Keratinocyte (primary cell): ENCODE measurements at regions not wholly inside any gene's neighbourhood (a gene's known extent, or its start where the extent isn't known, plus 50 kb on each side); places are given as distances from the start of the nearest gene placed in this dataset.

Source experiments
- CTCF ChIP-seq, 3 experiments: IDR thresholded peaks in 1 of 3; conservative IDR thresholded peaks in 1 of 3; optimal IDR thresholded peaks in 1 of 3; 2 replicates in 2 of 3; 3 replicates in 1 of 3; pipeline versions ENCODE3 to v1.5.1; 2011; ENCODE audit warnings: low read length in 3 of 3, mild to moderate bottlenecking in 3 of 3, moderate library complexity in 2 of 3, control low read depth in 1 of 3, inconsistent platforms in 1 of 3; ENCODE audit not compliant: insufficient read depth in 2 of 3; ENCODE audit errors: extremely low read depth in 1 of 3
- EZH2 ChIP-seq: IDR thresholded peaks from one replicate; pipeline ENCODE4 v1.6.1; 2012; ENCODE audit warnings: inconsistent platforms, mild to moderate bottlenecking, low read length, moderate library complexity

DNA sequence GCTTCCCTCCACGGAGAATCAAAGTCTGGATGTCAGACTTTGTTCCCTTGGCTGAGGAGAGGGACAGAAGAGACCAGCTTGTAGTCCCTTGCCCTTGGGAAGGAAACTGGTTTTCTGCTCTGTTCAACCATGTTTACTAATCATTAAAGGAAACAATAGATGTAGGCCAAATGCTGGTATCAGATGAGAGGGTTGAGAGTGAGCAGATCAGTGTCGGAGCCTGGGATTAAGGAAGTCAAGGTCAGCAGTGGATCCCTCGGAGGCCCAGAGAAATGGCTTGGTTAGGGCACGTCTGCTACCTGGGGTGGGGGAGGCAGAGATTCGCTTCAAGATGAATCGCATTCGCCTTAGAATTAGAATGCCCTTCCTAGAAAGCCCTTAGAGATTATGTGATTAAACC is 109.1 kb downstream of the MYCN start:
- no peak for TF ChIP-seq EZH2
- TF ChIP-seq CTCF (optimal IDR thresholded peaks at IDR 0.05 in 1 of 3, IDR thresholded peaks at IDR 0.05 in 1 of 3, conservative IDR thresholded peaks at IDR 0.05 in 1 of 3; ENCODE audit: extremely low read depth in 1 of 3, insufficient read depth in 2 of 3, low read length in 3 of 3), result no peak
